SIG-M5 (cell line): ENCODE measurements at regions not wholly inside any gene's neighbourhood (a gene's known extent, or its start where the extent isn't known, plus 50 kb on each side); places are given as distances from the start of the nearest gene placed in this dataset.

Experiments
- DNase-seq: peaks from one replicate; lab custom pipeline; 2025; lab: John Stamatoyannopoulos, UW

DNA sequence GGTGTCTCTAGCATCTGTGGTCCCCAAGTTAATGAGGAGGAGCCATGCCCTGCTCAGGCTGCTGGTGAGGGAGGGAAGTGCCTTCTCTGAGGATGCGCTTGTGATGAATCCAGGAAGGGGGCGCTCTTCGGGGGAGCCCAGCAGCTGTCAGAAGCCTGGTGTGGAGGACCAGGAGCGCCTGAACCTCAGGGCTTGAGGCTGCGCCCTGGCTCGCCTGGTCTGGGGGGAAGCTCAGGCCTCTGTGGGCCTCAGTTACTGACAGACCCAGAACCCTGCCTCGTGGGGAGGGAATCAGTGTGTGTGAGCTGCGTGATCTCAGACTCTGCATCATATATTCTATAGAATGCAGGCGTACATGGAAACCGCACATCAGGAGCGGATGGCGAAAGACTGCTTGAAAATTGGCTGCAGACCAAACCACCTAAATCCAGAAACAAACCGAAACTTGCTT, 126.1 kb downstream of the SEC14L1 start:
- DNase-seq: peak; percentile 40

DNA sequence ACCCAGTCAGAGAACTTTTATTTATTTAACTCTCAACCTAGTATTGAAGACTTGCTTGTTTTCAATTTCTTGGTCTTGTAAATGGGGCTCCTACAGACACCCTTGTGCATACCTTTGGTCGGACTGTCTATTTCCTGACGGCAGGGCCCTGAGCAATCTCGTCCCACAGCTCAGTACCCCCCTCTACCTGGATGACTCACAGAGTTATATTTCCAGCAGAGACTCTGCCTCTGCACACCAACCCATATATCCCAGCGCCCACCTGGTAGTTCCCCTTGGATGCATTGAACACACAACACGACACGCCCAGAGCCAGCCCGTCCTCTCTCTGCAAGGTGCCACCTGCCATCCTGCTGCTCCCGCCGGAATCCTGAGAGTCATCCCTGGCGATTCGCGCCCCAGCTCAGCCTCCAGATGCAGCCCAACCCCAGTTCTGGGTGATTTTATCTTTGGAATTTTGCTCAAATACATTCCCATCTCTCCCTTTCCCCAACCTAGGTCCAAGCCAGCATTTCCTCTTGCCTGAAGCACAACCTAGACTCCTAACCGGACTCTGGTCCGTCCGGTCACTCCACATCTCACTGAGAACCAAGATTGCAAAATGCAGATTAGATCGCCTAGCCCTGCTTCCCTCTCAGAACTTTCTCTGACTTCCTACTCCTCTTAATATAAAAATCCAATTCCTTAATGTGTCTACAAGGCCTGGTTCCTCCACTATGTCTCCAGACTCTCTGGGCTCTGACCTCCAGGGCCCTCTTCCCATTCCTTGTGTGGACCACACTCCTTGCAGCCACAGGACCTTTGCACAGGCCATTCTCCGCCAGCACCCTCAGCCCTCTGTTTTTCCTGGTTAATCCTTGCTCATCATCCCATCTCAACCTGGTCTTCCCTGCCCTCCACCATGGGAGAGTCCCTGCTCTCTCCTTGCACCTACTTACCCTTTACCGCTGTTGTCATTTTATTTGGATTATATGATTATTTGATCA, 129.2 kb downstream of the SEC14L1 start:
- no peak for DNase-seq

DNA sequence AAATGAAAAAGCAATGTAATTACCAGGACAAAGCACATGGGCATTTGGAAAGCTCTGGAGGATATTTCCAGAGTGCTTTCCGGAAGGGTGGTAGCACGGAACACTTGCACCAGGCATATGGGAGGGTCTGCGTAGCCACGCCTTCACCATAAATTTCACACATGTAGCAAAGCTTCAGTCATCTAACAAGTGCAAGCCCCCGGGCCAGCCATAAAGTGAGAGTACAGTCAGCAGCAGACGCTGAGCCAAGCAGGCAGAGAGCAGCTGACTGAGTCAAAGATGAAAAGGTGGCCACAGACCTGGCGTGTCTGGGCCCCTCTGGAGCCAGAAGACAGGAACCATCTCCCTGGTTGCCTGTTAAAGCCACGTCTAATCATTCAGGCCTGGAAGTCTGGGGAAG, 130.6 kb downstream of the SEC14L1 start:
- no peak for DNase-seq

DNA sequence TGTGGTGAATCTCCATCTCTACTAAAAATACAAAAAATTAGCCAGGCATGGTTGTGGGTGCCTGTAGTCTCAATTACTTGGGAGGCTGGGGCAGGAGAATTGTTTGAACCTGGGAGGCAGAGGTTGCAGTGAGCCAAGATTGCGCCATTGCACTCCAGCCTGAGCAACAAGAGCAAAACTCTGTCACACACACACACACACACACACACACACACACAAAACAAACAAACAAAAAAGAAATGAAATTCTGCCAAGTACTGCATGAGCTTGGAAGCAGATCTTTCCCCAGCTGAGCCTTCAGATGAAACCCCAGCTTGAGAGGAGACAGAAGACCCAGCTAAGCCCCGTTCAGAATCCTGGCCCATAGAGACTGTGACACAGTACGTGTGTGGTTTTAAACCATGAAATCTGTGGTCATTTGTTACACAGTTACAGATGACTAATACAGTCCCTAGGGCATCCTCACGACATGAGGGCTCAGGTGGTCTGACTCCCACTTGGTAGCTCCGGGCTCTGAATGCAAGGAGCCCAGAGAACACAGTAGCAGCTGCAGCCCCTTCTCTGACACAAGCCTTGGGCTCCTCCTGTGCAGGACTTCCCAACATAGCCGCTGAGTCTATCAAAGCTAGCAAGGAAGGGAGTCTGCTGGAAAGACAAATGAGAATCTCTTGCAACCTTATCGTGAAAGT, 132.8 kb downstream of the SEC14L1 start:
- no peak for DNase-seq

DNA sequence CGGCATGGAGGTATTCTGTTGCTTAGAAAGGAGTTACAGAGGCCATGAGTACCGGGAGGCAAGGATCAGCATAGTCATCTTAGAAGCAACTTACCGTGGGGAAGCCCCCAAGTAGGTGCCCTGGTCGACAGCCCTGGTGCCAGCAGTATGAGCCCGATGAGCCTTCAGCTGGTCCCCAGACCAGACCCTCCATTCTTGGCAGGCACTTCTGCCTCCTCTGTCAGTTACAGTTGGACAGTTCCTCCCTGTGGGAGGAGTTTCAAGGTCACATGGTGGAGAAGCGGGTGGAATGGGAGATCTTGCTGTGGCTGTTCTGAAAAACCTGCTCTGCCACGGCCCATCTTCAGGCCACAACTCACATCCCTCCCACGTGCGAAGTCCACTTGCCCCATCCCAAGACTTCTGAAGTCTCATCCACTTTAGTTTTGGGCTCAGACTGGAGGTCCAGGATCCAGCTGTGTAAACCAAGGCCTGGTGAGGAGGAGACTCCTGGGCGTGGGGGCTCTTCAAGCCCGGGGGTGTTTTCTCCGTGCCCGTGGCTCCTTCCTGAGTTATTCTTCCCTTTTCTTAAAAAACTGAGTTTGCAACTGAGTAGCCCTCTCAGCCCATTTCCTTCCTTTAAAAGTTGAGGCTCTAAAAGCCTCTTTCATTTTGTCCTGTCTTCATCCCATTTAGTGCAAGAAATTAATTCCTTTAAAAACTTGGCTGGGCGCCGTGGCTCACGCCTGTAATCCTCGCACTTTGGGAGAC, 133.5 kb downstream of the SEC14L1 start:
- DNase-seq: no peak

DNA sequence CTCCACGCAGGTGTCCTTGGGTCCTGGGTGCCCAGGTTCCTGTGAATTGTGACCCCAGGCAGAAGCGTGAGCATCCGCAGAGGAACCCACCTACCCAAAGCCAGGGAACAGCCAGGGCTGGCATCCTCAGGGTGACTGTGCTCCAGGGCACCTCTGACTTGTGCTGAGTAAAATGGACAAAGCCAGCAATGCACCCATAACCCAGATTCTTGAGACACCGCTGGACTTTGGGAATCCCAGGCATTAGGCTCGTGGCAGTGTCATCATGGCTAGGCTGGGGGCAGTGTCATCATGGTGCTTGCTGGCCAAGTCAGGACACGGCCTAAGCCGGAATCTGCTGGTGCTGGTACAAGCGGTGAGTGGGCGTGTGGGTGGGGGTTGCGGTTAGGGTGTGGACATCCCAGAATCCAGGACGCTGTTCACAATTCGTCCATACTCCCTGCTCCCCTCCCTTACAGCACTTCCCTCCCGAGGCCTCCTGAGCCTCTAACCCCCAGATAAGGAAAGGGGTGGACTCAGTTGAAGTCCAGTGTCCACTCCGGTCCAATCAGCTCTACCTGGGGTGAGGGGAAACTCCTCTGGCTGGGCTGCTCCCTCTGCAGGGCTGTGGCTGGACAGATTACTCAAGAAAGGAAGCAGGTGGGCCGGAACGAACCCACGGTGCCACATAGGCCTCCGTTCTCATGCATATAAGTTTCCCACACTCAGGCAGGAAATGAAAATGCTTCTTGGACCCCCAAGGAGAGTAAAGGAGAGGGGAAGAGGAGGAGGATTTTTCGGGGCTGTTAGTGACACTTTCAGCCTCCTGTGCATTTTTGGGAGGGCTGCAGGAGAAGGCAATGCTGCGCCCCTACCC, 138.9 kb downstream of the SEC14L1 start:
- DNase-seq: no peak

DNA sequence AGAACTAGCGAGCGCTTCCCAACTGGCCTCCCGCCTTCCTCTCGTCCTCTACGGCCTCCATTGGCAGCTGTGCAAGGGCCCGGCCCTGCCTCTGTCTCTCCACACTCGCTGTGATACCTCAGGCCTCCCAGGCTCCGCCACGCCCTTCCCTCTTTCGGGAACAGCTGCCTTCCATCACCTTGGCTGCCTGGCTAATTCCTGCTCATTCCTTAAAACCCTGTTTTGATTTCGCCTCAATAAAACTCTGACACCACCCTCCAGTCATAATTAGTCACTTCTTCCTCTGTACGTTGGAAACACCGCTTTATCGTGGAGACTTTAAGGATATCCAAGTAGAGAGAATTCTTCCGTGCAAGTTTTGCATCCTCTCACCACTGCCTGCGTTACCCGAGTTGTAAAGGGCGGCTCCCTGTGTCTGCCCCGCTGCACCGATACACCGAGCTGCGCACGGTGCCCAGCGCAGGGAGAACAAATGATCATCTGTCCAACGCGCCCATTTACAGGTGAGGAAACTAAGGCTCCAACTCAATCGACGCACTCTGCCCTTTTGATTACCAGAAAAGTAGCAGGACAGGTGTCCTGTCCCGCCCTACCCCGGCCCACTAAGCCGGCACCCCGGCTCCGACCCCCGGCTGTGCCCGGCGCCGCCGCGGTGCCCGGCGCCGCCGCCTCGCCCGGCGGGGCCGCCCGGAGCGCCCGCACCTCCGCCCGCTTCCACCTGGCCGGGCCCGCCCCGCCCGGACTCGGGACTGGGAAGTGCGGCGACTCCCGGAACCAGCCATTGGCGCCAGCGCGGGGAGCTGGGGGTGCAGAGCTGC, 139.7 kb downstream of the SEC14L1 start:
- DNase-seq: no peak

DNA sequence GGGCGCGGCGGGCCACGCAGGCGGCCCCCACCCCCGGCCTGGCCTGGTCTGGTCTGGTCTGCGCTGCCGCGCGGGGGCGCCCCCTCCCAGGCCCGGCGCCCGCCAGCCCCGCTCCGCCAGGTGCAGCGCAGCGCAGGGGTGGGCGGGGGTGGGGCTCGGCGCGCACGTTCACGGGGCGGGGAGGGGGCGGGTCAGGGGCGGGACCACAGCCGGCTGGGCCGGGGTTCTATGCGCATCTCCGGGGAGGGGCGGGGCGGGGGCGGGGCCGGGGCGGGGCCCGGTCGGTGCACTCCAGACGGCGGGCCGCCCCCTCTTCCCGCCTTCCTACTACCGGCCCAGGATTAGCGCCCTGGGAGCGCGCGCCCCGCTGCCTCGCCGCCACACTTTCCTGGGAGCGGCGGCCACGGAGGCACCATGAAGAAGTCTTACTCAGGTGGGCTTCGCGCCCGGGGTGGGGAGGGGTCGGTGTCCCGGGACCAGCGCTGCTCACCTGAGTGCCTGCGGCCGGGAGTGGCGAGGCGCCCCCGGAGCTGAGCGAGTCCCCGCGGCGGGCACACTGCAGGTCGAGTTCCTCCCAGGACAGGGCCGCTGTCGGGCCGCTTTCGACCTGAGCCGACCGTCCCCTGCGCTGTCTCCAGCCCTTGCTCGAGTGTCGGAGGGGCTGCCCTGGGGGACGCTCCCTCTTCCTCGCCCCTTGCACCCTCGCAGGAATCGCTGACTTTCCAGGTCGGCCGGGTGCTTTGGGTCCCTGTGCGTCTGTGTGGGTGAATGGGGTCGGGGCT, 140.5 kb downstream of the SEC14L1 start:
- no peak for DNase-seq

DNA sequence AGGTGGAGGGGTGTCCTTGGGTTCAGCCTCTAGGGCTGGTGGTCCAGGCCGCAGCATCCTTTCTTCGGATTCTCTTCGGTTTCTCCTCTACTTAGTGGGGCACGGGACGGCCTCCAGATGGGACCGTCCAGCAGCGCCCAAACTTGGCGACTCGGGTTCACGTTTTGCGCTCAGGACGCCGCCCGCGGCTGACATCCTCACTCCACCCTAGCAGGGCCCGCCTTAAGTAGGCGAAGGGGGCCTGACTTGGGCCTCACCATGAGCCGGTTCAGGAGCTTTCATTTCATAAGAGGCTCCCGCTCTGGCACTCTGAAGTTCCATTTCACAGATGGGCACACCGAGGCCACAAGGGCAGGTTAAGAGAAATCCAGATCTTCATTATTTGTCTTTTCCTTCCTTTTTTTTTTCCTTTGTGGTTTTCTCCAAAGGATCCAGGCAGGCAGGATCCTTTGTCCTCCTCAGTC, 141.2 kb downstream of the SEC14L1 start:
- DNase-seq: no peak

DNA sequence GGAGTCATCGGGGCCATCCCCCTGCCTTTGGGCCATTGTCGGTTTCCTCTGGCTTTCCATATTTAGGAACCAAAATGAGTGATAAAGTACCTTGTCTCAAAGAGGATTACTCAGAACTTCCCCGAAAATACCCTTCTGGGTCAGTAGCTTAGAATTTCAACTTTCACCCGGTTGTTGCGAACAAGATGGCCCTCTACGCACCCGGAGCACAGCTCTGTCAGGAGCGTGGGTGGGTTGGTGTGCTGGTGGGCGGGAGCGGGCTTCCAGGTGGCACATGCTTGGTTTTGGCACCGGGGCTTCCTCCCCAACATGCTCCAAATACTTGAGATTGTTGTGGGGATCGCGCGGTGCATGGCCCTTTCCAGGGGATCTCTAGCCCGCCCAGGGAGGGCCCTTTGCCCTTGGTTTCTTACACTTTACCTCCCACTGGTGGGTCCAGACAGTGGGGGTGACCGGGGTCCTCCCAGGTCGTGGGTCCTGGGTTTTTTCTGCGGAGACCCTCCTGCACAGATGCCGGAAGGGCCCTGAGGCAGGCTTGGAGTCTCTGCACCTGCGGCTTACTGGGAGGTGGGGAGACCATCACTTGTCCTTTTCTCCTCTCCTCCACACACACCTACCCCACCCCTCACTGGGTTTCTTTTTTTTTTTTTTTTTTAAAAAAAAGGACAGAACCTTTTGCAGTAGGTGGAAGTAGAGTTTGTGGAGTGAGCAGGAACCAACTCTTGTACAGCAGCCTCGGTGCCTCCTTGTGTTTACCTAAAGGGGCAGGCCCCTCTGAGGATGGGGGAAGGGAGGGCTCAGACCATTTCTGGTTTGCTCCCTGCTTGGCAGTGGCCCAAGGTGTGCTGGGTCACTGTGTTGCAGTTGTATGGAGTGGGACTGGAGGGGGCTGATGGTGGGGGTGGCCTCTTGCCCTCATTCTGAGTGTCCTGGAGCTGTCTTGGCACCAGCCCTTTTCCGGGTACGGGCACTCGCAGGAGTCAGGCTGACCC, 142.1 kb downstream of the SEC14L1 start:
- DNase-seq: no peak

DNA sequence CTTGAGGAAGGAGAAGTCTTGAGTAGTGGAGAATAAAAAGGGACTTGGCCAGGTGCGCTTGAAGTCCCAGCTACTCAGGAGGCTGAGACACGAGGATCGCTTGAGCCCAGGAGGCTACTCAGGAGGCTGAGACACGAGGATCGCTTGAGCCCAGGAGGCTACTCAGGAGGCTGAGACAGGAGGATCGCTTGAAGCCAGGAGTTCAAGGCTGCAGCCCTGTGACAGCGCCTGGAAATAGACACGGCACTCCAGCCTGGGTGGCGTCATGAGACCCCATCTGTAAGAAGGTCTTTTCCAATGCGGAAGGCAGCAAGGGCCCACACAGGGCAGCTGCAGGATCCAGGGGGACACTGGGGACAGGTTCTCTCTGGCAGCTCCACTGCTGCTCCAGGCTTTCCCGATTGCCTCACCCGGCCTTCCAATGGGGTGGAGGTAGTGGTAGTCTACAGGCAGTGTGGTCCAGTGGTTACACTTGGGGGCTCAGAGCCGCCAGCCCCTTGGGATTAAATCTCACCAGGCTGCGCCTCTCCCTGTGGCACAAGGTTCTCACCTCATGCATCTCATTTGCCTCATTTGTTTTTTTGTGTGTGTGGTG, 143.4 kb downstream of the SEC14L1 start:
- DNase-seq: no peak

DNA sequence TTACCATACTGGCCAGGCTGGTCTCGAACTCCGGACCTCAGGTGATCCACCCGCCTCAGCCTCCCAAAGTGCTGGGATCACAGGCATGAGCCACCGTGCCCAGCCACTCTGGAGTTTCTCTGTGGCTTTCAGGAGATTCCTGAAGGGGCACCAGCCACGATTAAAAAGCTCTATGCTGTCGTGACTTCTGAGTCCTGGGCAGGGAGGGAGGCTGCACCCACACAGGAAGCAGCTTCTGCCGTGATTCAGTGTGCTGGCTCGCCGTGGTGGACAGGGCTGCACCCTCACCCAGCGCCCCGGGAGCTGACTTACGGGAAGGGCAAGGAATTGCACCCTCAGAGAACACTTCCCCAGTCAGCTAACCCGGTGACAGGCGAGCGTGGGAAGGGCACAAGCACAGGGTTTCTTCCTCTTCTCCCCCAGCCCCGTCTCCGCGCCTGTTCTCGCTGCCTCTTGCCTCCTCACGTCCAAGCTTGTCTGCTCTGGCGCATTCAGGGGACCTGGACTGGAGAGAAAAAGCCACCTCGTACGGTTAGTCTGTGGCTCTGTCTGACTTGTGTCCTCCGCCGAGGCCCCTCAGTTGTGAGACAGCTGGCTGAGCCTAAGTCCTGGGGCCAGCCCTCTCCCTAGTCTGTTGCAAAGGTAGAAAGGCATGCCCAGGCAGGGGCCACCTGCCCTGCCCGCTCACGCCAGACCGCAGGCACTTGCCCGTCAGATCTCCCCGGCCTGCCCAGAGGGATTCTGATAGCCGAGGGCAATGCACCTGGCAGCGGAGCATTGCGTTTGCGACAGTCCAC, 145.0 kb downstream of the SEC14L1 start:
- peak; percentile 6 for DNase-seq

DNA sequence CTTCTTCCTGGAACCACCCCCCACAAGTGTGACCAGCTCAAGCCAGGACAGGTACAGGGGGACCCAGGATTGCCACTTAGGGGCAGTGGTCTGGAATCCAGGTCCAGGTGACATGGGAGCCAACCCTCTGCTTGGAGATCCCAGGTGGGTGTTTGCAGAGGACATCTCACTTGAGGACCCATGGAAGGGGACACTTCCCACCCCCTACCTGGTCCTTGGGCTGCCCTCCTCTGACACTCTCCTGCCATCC, 145.5 kb downstream of the SEC14L1 start:
- DNase-seq: no peak

DNA sequence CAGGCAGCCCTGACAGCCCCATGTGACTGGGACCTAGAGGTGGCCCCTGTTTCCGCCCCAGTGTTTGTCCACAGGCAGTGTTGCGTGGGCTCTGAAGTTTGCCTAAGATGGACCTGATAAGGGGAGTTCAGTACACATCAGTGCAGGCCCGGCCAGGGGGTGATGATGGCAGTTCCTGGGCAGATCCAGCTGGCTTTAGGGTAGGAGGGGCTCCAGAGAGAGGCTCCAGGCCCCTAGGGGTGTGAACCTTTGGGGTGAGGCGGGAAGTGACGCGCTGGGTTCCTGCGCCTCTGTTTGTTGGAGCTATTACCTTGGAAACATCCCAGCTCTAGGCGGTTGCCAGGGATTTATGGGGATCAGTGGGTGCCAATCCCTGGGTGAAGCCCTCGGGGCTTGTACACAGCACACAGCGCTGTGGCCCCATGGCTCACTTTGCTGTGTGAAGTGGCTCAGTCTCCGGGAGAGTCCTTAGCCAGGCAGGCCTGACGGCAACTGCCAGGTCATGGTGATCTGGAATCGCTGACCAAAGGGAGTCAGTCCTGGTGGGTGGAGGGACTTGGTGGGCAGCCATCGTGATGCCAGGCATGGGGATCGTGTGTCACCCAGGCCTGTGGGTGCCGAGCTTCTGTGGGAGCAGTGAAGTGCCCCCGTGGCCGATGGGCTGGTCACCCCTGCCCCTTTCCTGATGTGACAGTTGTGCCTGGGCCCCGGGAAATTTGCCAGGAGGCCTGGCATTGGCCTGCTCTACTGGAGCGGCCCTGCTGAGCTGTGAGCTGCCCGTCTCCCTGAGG, 146.1 kb downstream of the SEC14L1 start:
- DNase-seq: no peak

DNA sequence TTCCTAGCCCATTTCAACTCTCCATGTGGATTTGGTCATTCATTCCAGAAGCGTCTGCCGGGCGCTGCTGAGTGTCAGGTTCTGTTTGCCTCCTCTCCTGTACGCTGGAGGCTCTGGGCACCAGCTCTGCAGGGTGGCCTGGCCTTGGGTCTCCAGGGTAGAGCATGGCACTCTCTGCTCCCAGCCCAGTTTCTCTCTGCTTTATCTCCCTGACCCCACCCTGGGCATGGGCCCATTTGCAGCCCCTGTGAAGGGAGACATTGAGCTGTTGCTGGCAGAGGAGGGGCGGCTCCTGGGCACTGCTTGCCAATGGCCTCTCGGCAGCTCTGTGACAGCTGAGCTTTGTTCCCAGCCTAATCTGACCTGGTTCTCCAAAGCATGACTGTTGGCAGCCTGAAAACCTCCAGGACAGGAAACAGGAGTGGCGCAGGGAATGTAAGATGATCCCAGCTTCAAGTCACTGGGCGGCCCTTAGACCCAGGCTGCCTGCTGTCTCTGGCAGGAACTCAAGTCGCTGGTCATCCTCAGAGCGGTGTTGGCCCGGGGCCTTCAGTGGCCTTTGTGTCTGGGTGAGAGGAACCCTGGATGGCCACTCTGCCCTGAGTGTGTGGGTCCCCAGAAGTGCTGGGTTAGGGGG, 146.8 kb downstream of the SEC14L1 start:
- DNase-seq: no peak

DNA sequence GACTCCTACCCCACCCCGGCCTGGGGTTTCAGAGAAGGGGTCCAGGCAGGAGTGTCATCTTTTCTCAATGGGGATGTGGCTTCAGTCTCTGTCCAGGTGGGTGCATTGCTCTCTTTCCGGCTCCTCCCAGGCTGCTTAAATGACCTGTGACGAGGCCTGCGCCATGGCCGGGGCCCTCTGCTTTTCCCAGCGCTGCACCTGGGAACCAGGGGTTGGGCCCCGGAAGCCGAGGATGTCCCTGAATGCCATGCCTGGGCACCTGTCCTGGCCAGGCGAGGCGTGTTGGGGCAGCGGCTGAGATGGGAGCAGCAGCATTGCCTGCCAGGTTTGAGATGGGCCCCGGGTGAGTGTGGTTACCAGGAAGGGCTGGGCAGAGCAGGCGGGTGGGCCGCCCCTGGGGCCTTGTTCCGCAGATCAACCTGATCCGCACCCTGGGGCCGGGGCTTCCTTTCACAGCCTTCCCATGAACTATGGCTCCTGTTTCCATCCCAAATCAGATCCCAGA, 147.4 kb downstream of the SEC14L1 start:
- DNase-seq: no peak
